Ureter (tissue), 1 donor: ENCODE measurements at regions not wholly inside any gene's neighbourhood (a gene's known extent, or its start where the extent isn't known, plus 50 kb on each side); places are given as distances from the start of the nearest gene placed in this dataset.

Source experiments
- DNase-seq: peaks from one replicate; pipeline ENCODE4 v3.0.0-alpha.2; 2020; ENCODE audit warnings: low spot score
- donor health status: DM: yes; HTN: yes; CAD: no.

- DNase-seq, result no peak
These were observed 74.2 kb upstream of the BMP2 start for GRCh38 chr20:6693178-6693807.

GRCh38 chr20:6692566-6693173 is 74.8 kb upstream of the BMP2 start:
- no peak for DNase-seq

GRCh38 chr20:6691516-6691915 is 76.0 kb upstream of the BMP2 start:
- DNase-seq, result no peak

GRCh38 chr20:6689339-6689973 is 78.0 kb upstream of the BMP2 start:
- no peak for DNase-seq

GRCh38 chr20:6686171-6686570 is 81.3 kb upstream of the BMP2 start:
- no peak for DNase-seq

- DNase-seq, result no peak
These were observed 81.9 kb upstream of the BMP2 start for GRCh38 chr20:6685626-6686025.

- DNase-seq, result no peak
These were observed 82.3 kb upstream of the BMP2 start for GRCh38 chr20:6685181-6685582.

- DNase-seq, result no peak
These were observed 84.2 kb upstream of the BMP2 start for GRCh38 chr20:6683021-6683977.

GRCh38 chr20:6680854-6681253 is 86.6 kb upstream of the BMP2 start:
- DNase-seq, result no peak

- no peak for DNase-seq
These were observed 87.0 kb upstream of the BMP2 start for GRCh38 chr20:6680441-6680840.

GRCh38 chr20:6679086-6679485 is 88.4 kb upstream of the BMP2 start:
- no peak for DNase-seq

- no peak for DNase-seq
These were observed 89.4 kb upstream of the BMP2 start for GRCh38 chr20:6678101-6678500.

- DNase-seq, result no peak
These were observed 92.7 kb upstream of the BMP2 start for GRCh38 chr20:6674831-6675230.

- DNase-seq, result no peak
These were observed 94.4 kb upstream of the BMP2 start for GRCh38 chr20:6673071-6673470.

- no peak for DNase-seq
These were observed 95.7 kb upstream of the BMP2 start for GRCh38 chr20:6671829-6672228.

- DNase-seq, result no peak
These were observed 98.9 kb upstream of the BMP2 start for GRCh38 chr20:6668546-6668945.

- no peak for DNase-seq
These were observed 101.7 kb upstream of the BMP2 start for GRCh38 chr20:6665621-6666355.

GRCh38 chr20:6665161-6665560 is 102.3 kb upstream of the BMP2 start:
- no peak for DNase-seq

- no peak for DNase-seq
These were observed 102.9 kb upstream of the BMP2 start for GRCh38 chr20:6664574-6664973.

- DNase-seq, result no peak
These were observed 103.6 kb upstream of the BMP2 start for GRCh38 chr20:6663751-6664388.

- no peak for DNase-seq
These were observed 104.4 kb upstream of the BMP2 start for GRCh38 chr20:6663104-6663503.
